CD14-positive monocyte (primary cell): ENCODE measurements at regions not wholly inside any gene's neighbourhood (a gene's known extent, or its start where the extent isn't known, plus 50 kb on each side); places are given as distances from the start of the nearest gene placed in this dataset.

Source experiments
- DNase-seq, 3 donors: peaks; one replicate each; pipeline ENCODE4 v3.0.0-alpha.2; 2011 to 2022
- H2AFZ ChIP-seq: 2 replicates; pipeline ENCODE4 v1.6.0; 2012; ENCODE audit warnings: mild to moderate bottlenecking, low read depth, low read length, inconsistent platforms; ENCODE audit not compliant: insufficient read depth, poor library complexity, severe bottlenecking
- H3K27ac ChIP-seq, 2 donors: 1 replicate in 1 of 2; 2 replicates in 1 of 2; pipeline ENCODE4 v1.5.1; 2012 to 2013; ENCODE audit warnings: low read length in 2 of 2, control low read depth in 1 of 2, inconsistent platforms in 1 of 2, low read depth in 1 of 2, mild to moderate bottlenecking in 1 of 2
- H3K27me3 ChIP-seq, 2 donors: one replicate each; pipeline versions ENCODE4 v1.6.0 to v1.6.1; 2011 to 2013; ENCODE audit warnings: low read length in 2 of 2; ENCODE audit not compliant: control insufficient read depth in 2 of 2, insufficient read depth in 2 of 2
- H3K36me3 ChIP-seq, 2 donors: replicated peaks in 1 of 2; 1 replicate in 1 of 2; 2 replicates in 1 of 2; pipeline versions ENCODE4 v1.5.1 to v1.6.1; 2012 to 2013; ENCODE audit warnings: low read length in 2 of 2, control low read depth in 1 of 2, inconsistent platforms in 1 of 2, mild to moderate bottlenecking in 1 of 2; ENCODE audit not compliant: insufficient read depth in 2 of 2, control insufficient read depth in 1 of 2
- H3K4me1 ChIP-seq, 2 donors: 1 replicate in 1 of 2; 2 replicates in 1 of 2; pipeline versions ENCODE4 v1.5.1 to v1.6.1; 2012 to 2013; ENCODE audit warnings: low read length in 2 of 2, control low read depth in 1 of 2, inconsistent platforms in 1 of 2, mild to moderate bottlenecking in 1 of 2, moderate library complexity in 1 of 2; ENCODE audit not compliant: insufficient read depth in 2 of 2, control insufficient read depth in 1 of 2
- H3K4me2 ChIP-seq: replicated peaks from 2 replicates; pipeline ENCODE3; 2012; ENCODE audit warnings: low read length, moderate library complexity, mild to moderate bottlenecking; ENCODE audit not compliant: poor library complexity, severe bottlenecking; ENCODE audit errors: extremely low read depth
- H3K4me3 ChIP-seq, 3 experiments: fragments of 200-600 bp in 1 of 3; sonication (generic) in 1 of 3; replicated peaks in 1 of 3; 1 replicate in 2 of 3; 2 replicates in 1 of 3; pipeline ENCODE4 v1.5.1; 2011 to 2013; ENCODE audit warnings: low read length in 3 of 3, mild to moderate bottlenecking in 3 of 3, control low read depth in 2 of 3, low read depth in 2 of 3, inconsistent platforms in 1 of 3, moderate library complexity in 1 of 3
- H3K79me2 ChIP-seq: 2 replicates; pipeline ENCODE4 v1.6.0; 2012; ENCODE audit warnings: mild to moderate bottlenecking, control low read depth, inconsistent platforms, low read length, moderate library complexity; ENCODE audit not compliant: insufficient read depth
- H3K9ac ChIP-seq: 2 replicates; pipeline ENCODE4 v1.6.0; 2017; ENCODE audit warnings: low read length, mild to moderate bottlenecking; ENCODE audit not compliant: insufficient read depth, poor library complexity, severe bottlenecking
- H3K9me3 ChIP-seq, 2 donors: replicated peaks in 1 of 2; 1 replicate in 1 of 2; 2 replicates in 1 of 2; pipeline versions ENCODE4 v1.5.1 to v1.6.1; 2012 to 2013; ENCODE audit warnings: low read length in 2 of 2, control low read depth in 1 of 2; ENCODE audit not compliant: control insufficient read depth in 1 of 2, insufficient read depth in 1 of 2
- H4K20me1 ChIP-seq: 2 replicates; pipeline ENCODE4 v1.6.0; 2012; ENCODE audit warnings: mild to moderate bottlenecking, low read length, control low read depth, moderate library complexity; ENCODE audit not compliant: insufficient read depth
- H3K27ac Mint-ChIP-seq, 7 donors: one replicate each; pipeline ENCODE4 v1.8.0; 2020; ENCODE audit warnings: mild to moderate bottlenecking in 7 of 7, mixed read lengths in 7 of 7, moderate library complexity in 6 of 7, inconsistent platforms in 2 of 7
- H3K27me3 Mint-ChIP-seq, 3 donors: one replicate each; pipeline ENCODE4 v1.8.0; 2021 to 2022; ENCODE audit warnings: low read depth in 3 of 3, mild to moderate bottlenecking in 3 of 3, mixed read lengths in 3 of 3, moderate library complexity in 3 of 3, inconsistent platforms in 1 of 3
- H3K36me3 Mint-ChIP-seq, 2 donors: one replicate each; pipeline ENCODE4 v1.8.0; 2020; ENCODE audit warnings: mixed read lengths in 2 of 2, inconsistent platforms in 1 of 2, mild to moderate bottlenecking in 1 of 2
- H3K4me1 Mint-ChIP-seq: one replicate; pipeline ENCODE4 v1.8.0; 2020; ENCODE audit warnings: mild to moderate bottlenecking, mixed read lengths
- H3K4me3 Mint-ChIP-seq, 2 donors: one replicate each; pipeline ENCODE4 v1.8.0; 2020; ENCODE audit warnings: mild to moderate bottlenecking in 2 of 2, mixed read lengths in 2 of 2, moderate library complexity in 1 of 2
- H3K9me3 Mint-ChIP-seq, 7 donors: one replicate each; pipeline ENCODE4 v1.8.0; 2020 to 2022; ENCODE audit warnings: mixed read lengths in 7 of 7, mild to moderate bottlenecking in 6 of 7, moderate library complexity in 6 of 7, inconsistent platforms in 2 of 7
- CTCF ChIP-seq: fragments of 200-600 bp; IDR thresholded peaks from one replicate; pipeline ENCODE4 v1.8.0; 2022; ENCODE audit warnings: antibody characterized with exemption, mild to moderate bottlenecking
- WGBS: methylation state at CpG from one replicate; pipeline ENCODE4 v1.1.5; 2013; ENCODE audit warnings: missing lambda C conversion rate; ENCODE audit not compliant: insufficient coverage; 5-methylcytosine and 5-hydroxymethylcytosine counted together
- intact Hi-C, 2 donors: fragments of 100-400 bp; cut with micrococcal nuclease; formaldehyde crosslinking; loops; one replicate each; pipeline versions ENCODE4 v1.15.0 to v1.15.1; 2023

GRCh38 chr9:30201024-30201423 is 2183.4 kb upstream of the ACO1 start:
- Histone ChIP-seq H3K4me2 (no peak overlapping the region), H2AFZ (no peak overlapping the region), H4K20me1 (no peaks in the 10 kb centered on the region), H3K36me3 (no peaks in the 10 kb centered on the region), H3K27me3 (no peaks in the 10 kb centered on the region), H3K9me3 (peaks cover 13 to 28% of the 10 kb centered on the region in 2 donors), H3K79me2 (no peaks in the 10 kb centered on the region), H3K27ac (no peak overlapping the region), H3K4me3 (no peak overlapping the region), H3K9ac (no peak overlapping the region), H3K4me1 (no peaks in the 10 kb centered on the region)
- Mint-ChIP-seq H3K27ac (no peak overlapping the region), H3K9me3 (peaks cover 0 to 14% (median 10%) of the 10 kb centered on the region in 7 donors), H3K36me3 (no peaks in the 10 kb centered on the region), H3K4me1 (no peaks in the 10 kb centered on the region), H3K27me3 (no peaks in the 10 kb centered on the region), H3K4me3 (no peak overlapping the region)
- no peak for DNase-seq
- 70% methylated on average over 2 of the region's 3 CpGs for WGBS
- intact Hi-C loops, result no loop called here
- TF ChIP-seq CTCF, result no peak

- WGBS, result no CpG with 5 or more reads among the region's 4 CpGs
- intact Hi-C loops, result no loop called here
- TF ChIP-seq CTCF, result no peak
- no peaks in the 10 kb centered on the region for H4K20me1 ChIP-seq
- Mint-ChIP-seq H3K36me3 (no peaks in the 10 kb centered on the region), H3K27ac (no peak overlapping the region), H3K27me3 (peaks cover 0 to 2% (median 0%) of the 10 kb centered on the region in 3 donors), H3K4me3 (no peak overlapping the region), H3K4me1 (no peaks in the 10 kb centered on the region), H3K9me3 (peaks cover 0 to 1% (median 0%) of the 10 kb centered on the region in 7 donors)
- no peak overlapping the region for H3K4me2 ChIP-seq
- H3K4me3 ChIP-seq, result no peak overlapping the region
- no peak overlapping the region for H3K27ac ChIP-seq
- H3K36me3 ChIP-seq, result no peaks in the 10 kb centered on the region
- DNase-seq, result no peak
- no peaks in the 10 kb centered on the region for H3K9me3 ChIP-seq
- no peaks in the 10 kb centered on the region for H3K79me2 ChIP-seq
- H3K4me1 ChIP-seq, result no peaks in the 10 kb centered on the region
- H3K9ac ChIP-seq, result no peak overlapping the region
- H2AFZ ChIP-seq, result no peak overlapping the region
- H3K27me3 ChIP-seq, result no peaks in the 10 kb centered on the region
Observed at GRCh38 chr9:30235068-30235467, 2149.4 kb upstream of the ACO1 start.
